GM11168 (cell line): ENCODE measurements at regions not wholly inside any gene's neighbourhood (a gene's known extent, or its start where the extent isn't known, plus 50 kb on each side); places are given as distances from the start of the nearest gene placed in this dataset.

Experiments
- in situ Hi-C: fragments of 300-500 bp; cut with MboI; formaldehyde crosslinking; loops from one replicate; pipeline ENCODE4 v1.12.0; 2022; ENCODE audit warnings: low sequenced_read_pairs; ENCODE audit not compliant: unreplicated experiment

- in situ Hi-C loops, result no loop called here
These were observed 737.8 kb upstream of the NRSN1 start for GRCh38 chr6:23388086-23388783.

DNA sequence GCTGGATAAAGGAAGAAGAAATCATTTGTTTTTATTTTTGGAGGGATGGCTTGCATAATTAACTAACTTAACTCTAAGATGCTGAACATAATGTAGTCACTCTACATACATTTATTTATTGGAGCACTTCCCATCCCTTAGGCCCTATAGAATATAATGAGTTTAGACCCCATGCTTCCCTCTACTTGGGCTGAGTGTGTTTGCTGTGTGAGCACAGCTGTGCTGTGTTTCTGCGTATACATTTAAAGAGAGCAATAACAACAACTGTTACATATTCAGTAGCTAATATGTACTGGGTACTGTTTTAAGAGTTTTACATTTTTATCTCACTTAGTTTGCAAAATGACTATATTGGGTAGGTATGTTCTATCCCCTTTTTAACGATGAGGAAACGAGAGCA lies 736.6 kb upstream of the NRSN1 start:
- in situ Hi-C loops, result no loop called here

GRCh38 chr6:23390221-23390620 lies 735.8 kb upstream of the NRSN1 start:
- in situ Hi-C loops, result no loop called here

- in situ Hi-C loops, result no loop called here
These were observed 731.3 kb upstream of the NRSN1 start for GRCh38 chr6:23394681-23395080.

- in situ Hi-C loops, result no loop called here
These were observed 730.6 kb upstream of the NRSN1 start for GRCh38 chr6:23395381-23395780.

GRCh38 chr6:23396949-23397348 lies 729.1 kb upstream of the NRSN1 start:
- in situ Hi-C loops, result no loop called here

DNA sequence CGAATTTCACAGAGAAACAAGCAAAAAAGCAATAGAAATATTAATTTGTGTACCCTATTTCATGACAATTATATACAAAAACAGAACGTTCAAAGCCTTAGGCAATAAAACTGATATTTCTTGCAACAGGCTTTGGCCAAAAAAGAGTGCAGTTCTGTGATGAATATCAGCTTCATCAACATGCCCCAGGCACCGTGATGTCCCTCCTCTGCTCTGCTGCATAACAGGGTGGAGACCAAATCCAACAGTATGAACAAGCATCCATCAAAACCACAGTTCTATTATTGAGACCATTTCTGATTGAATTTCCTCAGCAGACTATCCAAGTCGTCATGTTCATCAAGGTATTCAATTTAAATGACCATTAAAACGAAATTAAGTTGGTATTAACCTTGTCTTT lies 722.6 kb upstream of the NRSN1 start:
- in situ Hi-C loops, result no loop called here

- in situ Hi-C loops, result no loop called here
These were observed 716.5 kb upstream of the NRSN1 start for GRCh38 chr6:23409531-23409930.

GRCh38 chr6:23410439-23410838 lies 715.6 kb upstream of the NRSN1 start:
- in situ Hi-C loops, result no loop called here

- in situ Hi-C loops, result no loop called here
These were observed 713.2 kb upstream of the NRSN1 start for GRCh38 chr6:23412770-23413169.

DNA sequence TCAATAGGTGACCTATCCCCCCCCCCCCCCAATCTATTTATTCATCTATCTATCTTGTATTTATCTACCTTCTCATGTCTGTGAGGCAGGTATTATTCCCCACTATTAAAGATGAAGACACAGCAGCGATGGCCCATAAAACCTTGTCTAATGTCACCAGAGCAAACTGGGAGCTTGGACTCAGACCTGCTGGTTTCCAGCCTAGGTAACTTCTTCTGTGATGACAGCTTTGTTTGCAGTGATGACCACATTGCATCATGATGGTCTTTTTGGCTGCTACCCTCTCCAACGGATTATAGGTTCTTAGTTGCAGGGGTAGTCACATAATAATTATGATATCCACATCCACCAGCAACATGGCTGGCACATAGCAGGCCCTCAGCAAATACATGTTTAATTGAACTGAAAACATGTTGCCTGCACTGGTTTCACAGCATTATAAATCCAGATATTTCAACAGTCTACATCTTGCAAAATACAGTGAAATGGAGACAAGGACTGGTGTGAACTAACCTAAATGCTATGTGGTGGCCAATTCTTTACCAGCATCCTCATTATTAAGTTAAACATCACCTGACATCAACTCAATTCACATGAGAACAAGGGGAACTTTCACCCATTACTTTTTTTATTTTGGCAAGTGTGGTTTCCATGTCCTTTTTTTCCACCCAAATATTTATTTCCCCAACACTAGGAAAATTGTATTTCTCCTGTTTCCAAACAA lies 712.5 kb upstream of the NRSN1 start:
- in situ Hi-C loops, result no loop called here

- in situ Hi-C loops, result no loop called here
These were observed 712.0 kb upstream of the NRSN1 start for GRCh38 chr6:23414051-23414445.

- in situ Hi-C loops, result no loop called here
These were observed 711.1 kb upstream of the NRSN1 start for GRCh38 chr6:23414922-23415321.

DNA sequence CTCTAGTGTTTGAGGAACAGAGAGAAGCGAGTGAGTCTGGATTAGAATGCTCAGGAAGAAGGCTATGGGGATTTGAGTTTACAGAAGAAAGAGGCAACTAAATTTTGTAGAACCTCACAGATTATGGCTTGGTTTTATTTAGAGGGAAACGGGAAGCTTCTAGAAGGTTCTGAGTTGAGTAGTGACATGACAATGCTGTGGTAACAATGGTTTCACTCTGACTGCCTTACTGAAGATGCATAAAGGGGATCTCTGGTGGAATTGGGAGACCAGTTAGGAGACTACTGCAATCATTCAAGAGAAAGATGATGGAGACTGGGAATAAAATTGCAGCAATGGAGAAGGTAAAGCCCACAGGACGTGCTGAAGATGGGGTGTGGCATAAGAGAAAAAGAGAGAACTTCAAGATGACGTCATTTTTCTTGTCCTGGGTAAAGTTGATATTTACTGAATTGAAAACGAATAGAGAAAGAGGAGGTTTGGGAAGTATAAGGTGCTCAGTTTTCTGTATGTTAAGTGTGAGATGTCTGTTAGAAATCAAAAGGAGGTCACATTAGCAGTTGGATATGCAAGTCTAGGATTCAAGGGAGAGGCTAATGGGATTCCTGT lies 710.1 kb upstream of the NRSN1 start:
- in situ Hi-C loops, result no loop called here

DNA sequence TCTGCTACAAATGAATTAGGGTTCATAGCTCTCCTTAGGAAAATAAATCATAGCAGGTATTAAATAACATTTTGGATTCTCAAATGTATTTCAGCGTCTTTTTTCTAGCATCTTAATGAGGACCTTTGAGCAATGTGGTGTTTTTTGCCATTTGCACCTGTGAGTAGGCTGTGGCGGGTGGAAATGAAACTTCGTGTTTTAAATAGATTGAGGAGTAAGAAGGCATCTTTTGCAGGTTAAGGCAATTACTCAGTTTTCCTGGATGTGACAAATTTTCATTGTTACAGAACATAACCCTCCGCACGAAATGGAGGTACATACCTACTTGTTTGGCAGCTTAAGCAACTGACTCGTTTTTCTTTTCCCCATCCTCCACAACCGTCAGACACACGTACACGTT lies 708.9 kb upstream of the NRSN1 start:
- in situ Hi-C loops, result no loop called here

GRCh38 chr6:23418095-23418494 lies 707.9 kb upstream of the NRSN1 start:
- in situ Hi-C loops, result no loop called here

- in situ Hi-C loops, result no loop called here
These were observed 707.0 kb upstream of the NRSN1 start for GRCh38 chr6:23419046-23419445.

- in situ Hi-C loops, result no loop called here
These were observed 705.2 kb upstream of the NRSN1 start for GRCh38 chr6:23420659-23421350.

- in situ Hi-C loops, result no loop called here
These were observed 701.4 kb upstream of the NRSN1 start for GRCh38 chr6:23424584-23424983.

DNA sequence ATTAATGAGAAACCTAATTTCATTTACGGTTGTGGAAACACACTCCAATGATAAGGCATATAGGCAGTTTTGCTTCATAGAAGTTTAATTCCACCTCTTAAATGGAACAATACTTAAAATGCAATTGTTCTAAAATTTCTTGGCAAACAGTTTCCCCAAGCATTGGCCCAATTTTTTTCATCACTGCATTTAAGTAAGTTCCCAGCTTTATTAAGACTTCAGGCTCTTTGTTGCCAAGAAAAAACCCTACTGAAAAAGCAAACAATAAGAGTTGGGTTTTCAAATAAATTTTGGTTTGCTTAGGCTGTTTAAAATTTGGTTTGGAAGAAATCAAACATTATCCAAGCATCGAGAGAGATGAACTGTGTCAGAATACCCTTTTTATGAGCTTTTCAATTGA lies 690.9 kb upstream of the NRSN1 start:
- in situ Hi-C loops, result no loop called here

DNA sequence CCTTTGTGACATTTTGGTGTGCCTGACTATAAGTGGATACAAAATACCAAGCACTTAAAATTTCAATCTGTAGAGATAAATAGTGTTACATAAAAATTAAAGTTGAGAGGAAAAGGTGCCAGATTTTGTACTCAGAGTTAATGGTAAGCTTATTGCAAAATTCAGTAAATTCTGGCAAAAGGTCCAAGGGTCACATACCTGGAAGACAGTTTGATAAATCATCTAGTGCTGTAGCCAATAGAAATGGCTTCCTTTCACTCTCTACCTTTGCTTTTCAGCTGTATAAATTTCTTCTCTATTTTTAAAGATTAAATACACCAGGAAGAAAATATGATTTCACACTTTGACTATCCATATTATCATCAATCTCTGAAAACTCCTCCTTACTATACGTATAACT lies 690.2 kb upstream of the NRSN1 start:
- in situ Hi-C loops, result no loop called here
